ENCODE measurements at regions not wholly inside any gene's neighbourhood (a gene's known extent, or its start where the extent isn't known, plus 50 kb on each side); places are given as distances from the start of the nearest gene placed in this dataset.

- DNase-seq (ENCODE audit: low spot score) (peak; percentile 45), ATAC-seq (peak; percentile 95), FAIRE-seq (peak; percentile 36)
- Histone ChIP-seq H3K27me3 (ENCODE audit: control insufficient read depth in 1 of 2, insufficient read depth in 2 of 2, low read length in 2 of 2) (peaks cover 1 to 23% of the 10 kb centered on the region in 2 experiments; a peak in 3 of 5 replicates), H2AFZ (ENCODE audit: low read length) (no peak overlapping the region), H4K20me1 (ENCODE audit: insufficient read depth, low read length) (no peaks in the 10 kb centered on the region), H3K79me2 (ENCODE audit: insufficient read depth, low read length) (no peaks in the 10 kb centered on the region), H3K36me3 (replicated peaks in 1 of 2; ENCODE audit: control insufficient read depth in 1 of 2, insufficient read depth in 2 of 2, low read length in 2 of 2) (no peaks in the 10 kb centered on the region), H3K9me3 (ENCODE audit: low read length) (no peaks in the 10 kb centered on the region), H3K4me2 (ENCODE audit: low read depth, low read length) (no peak overlapping the region), H3K27ac (ENCODE audit: extremely low read length, insufficient read depth, low read length) (no peak overlapping the region), H3K4me3 (replicated peaks in 1 of 3; ENCODE audit: insufficient read depth in 1 of 3, low read depth in 2 of 3, low read length in 3 of 3) (no peak overlapping the region), H3K9ac (ENCODE audit: insufficient read depth, low read depth, low read length) (no peak overlapping the region), H3K4me1 (ENCODE audit: insufficient read depth, low read length) (no peaks in the 10 kb centered on the region)
- ChIA-PET POLR2A (no interaction called here), CTCF (ENCODE audit: low intra/inter-chr PET ratio, low total read pairs) (no interaction called here)
- intact Hi-C loops (cut with micrococcal nuclease; ENCODE audit: unreplicated experiment) (no loop called here), in situ Hi-C loops (cut with HindIII; ENCODE audit: extremely low pct_ligation_motif_present, low pct_unique_long_range_greater_than_20kb) (loop anchor here (25.0 kb wide), 1 partner anchor 136 kb away; no protein-coding TSS in a partner anchor)
- BruUV-seq (replicated peaks), result no TSS peak
- TF ChIP-seq CTCF (CRISPR knock-in tag; IDR thresholded peaks at IDR 0.05) (peak; percentile 52), BCL6 (CRISPR knock-in tag; IDR thresholded peaks at IDR 0.05) (peak; percentile 29; the same call in 1 of the 2 replicates), HDAC2 (CRISPR knock-in tag; IDR thresholded peaks at IDR 0.05) (no peak), MED13 (CRISPR knock-in tag; IDR thresholded peaks at IDR 0.05) (no peak), XRCC5 (optimal IDR thresholded peaks at IDR 0.05; ENCODE audit: low read length) (peak; percentile 50)
- 30% methylated on average over 4 of the region's 5 CpGs for WGBS (ENCODE audit: low lambda C conversion rate)
Observed at GRCh38 chr22:22348127-22348814, 103.7 kb downstream of the VPREB1 start.

DNA sequence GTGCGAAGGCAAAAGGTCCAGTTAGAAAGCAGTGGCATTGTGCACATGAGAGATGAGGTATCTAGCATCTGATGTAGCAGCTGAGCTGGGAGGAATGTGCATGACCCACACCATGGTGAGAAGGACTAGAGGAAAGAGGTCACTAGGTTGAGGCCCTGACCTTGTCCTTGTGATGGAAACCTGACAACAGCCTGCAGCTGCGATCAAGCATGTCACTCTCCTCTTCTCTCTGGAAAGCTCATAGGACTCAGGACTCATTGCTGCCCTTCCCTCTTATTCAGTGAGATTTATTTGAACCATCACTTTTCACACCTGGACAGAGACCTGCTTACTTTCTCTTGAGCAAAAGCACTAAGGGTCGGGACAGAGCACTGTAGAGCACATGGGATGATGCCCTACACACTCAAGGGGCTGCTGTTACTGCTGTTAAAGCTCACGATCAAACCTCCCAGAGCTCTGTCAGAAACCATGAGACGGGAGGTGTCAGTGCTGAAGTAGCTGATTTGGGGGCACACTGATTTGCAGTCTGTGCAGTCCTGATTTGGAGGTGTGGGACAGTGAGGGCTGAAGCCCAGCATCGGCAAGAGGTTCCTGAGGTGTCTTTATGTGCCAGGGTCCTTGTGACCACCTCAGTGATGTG, 104.3 kb downstream of the VPREB1 start:
- FAIRE-seq (no peak), DNase-seq (ENCODE audit: low spot score) (no peak), ATAC-seq (no peak)
- peaks cover 1 to 24% of the 10 kb centered on the region in 2 experiments; a peak in 3 of 5 replicates for H3K27me3 ChIP-seq (ENCODE audit: control insufficient read depth in 1 of 2, insufficient read depth in 2 of 2, low read length in 2 of 2)
- H3K36me3 ChIP-seq (replicated peaks in 1 of 2; ENCODE audit: control insufficient read depth in 1 of 2, insufficient read depth in 2 of 2, low read length in 2 of 2), result no peaks in the 10 kb centered on the region
- CTCF ChIA-PET (ENCODE audit: low intra/inter-chr PET ratio, low total read pairs), result no interaction called here
- WGBS (ENCODE audit: low lambda C conversion rate), result 21% methylated on average over 5 of the region's 6 CpGs
- H3K9ac ChIP-seq (ENCODE audit: insufficient read depth, low read depth, low read length), result no peak overlapping the region
- no peaks in the 10 kb centered on the region for H3K4me1 ChIP-seq (ENCODE audit: insufficient read depth, low read length)
- H4K20me1 ChIP-seq (ENCODE audit: insufficient read depth, low read length), result no peaks in the 10 kb centered on the region
- no peak overlapping the region for H3K27ac ChIP-seq (ENCODE audit: extremely low read length, insufficient read depth, low read length)
- in situ Hi-C loops (cut with HindIII; ENCODE audit: extremely low pct_ligation_motif_present, low pct_unique_long_range_greater_than_20kb) (loop anchor here (25.0 kb wide), 1 partner anchor 137 kb away; no protein-coding TSS in a partner anchor), intact Hi-C loops (cut with micrococcal nuclease; ENCODE audit: unreplicated experiment) (no loop called here)
- H3K4me3 ChIP-seq (replicated peaks in 1 of 3; ENCODE audit: insufficient read depth in 1 of 3, low read depth in 2 of 3, low read length in 3 of 3), result no peak overlapping the region
- H3K9me3 ChIP-seq (ENCODE audit: low read length), result no peaks in the 10 kb centered on the region
- POLR2A ChIA-PET, result no interaction called here
- H3K4me2 ChIP-seq (ENCODE audit: low read depth, low read length), result no peak overlapping the region
- H3K79me2 ChIP-seq (ENCODE audit: insufficient read depth, low read length), result no peaks in the 10 kb centered on the region
- no TSS peak for BruUV-seq (replicated peaks)
- H2AFZ ChIP-seq (ENCODE audit: low read length), result no peak overlapping the region
- no peak for TF ChIP-seq KDM1A (CRISPR knock-in tag; IDR thresholded peaks at IDR 0.05)
- no peak for TF ChIP-seq ZNF891 (CRISPR knock-in tag; IDR thresholded peaks at IDR 0.05)
- no peak for TF ChIP-seq RFX1 (IDR thresholded peaks at IDR 0.05)
- TF ChIP-seq, protein P1, sequence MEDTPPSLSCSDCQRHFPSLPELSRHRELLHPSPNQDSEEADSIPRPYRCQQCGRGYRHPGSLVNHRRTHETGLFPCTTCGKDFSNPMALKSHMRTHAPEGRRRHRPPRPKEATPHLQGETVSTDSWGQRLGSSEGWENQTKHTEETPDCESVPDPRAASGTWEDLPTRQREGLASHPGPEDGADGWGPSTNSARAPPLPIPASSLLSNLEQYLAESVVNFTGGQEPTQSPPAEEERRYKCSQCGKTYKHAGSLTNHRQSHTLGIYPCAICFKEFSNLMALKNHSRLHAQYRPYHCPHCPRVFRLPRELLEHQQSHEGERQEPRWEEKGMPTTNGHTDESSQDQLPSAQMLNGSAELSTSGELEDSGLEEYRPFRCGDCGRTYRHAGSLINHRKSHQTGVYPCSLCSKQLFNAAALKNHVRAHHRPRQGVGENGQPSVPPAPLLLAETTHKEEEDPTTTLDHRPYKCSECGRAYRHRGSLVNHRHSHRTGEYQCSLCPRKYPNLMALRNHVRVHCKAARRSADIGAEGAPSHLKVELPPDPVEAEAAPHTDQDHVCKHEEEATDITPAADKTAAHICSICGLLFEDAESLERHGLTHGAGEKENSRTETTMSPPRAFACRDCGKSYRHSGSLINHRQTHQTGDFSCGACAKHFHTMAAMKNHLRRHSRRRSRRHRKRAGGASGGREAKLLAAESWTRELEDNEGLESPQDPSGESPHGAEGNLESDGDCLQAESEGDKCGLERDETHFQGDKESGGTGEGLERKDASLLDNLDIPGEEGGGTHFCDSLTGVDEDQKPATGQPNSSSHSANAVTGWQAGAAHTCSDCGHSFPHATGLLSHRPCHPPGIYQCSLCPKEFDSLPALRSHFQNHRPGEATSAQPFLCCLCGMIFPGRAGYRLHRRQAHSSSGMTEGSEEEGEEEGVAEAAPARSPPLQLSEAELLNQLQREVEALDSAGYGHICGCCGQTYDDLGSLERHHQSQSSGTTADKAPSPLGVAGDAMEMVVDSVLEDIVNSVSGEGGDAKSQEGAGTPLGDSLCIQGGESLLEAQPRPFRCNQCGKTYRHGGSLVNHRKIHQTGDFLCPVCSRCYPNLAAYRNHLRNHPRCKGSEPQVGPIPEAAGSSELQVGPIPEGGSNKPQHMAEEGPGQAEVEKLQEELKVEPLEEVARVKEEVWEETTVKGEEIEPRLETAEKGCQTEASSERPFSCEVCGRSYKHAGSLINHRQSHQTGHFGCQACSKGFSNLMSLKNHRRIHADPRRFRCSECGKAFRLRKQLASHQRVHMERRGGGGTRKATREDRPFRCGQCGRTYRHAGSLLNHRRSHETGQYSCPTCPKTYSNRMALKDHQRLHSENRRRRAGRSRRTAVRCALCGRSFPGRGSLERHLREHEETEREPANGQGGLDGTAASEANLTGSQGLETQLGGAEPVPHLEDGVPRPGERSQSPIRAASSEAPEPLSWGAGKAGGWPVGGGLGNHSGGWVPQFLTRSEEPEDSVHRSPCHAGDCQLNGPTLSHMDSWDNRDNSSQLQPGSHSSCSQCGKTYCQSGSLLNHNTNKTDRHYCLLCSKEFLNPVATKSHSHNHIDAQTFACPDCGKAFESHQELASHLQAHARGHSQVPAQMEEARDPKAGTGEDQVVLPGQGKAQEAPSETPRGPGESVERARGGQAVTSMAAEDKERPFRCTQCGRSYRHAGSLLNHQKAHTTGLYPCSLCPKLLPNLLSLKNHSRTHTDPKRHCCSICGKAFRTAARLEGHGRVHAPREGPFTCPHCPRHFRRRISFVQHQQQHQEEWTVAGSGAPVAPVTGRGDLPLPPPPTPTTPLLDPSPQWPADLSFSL (CRISPR knock-in tag; IDR thresholded peaks at IDR 0.05), result no peak

Data from HepG2 (cell line).